Suppressor macrophage (primary cell): ENCODE measurements at regions not wholly inside any gene's neighbourhood (a gene's known extent, or its start where the extent isn't known, plus 50 kb on each side); places are given as distances from the start of the nearest gene placed in this dataset.
A peak's percentile ranks its signal among the peaks of the same experiment; 100 is the strongest.

Experiments used
- DNase-seq, 4 experiments: peaks; one replicate each; pipeline ENCODE4 v3.0.0-alpha.2; 2020 to 2022

DNA sequence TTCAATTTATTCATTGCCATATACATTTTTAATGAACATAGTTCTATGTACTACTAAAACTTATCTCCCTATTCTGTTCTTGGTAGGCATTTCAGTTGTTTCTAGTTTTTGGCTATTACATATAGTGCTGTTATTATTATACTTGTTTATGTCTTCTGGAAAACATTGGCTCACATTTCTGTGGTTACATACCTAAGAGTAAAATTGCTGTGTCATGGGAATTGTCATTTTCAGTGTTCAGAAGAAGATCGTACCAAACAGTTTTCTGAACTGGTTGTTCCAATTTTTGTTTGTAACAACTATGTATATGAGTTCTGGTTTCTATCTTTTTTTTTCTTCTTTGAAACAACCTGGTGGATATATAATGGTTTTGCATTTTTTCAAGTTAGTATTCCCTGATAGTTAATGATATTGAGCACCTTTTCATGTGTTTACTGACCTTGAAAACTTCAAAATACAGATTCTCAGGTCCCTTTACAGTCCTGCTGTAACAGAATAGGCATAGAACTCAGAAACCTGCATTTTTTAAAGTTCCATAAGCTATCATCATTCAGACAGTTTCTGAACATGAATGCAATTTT, 230.7 kb downstream of the JRKL start:
- DNase-seq: no peak

DNA sequence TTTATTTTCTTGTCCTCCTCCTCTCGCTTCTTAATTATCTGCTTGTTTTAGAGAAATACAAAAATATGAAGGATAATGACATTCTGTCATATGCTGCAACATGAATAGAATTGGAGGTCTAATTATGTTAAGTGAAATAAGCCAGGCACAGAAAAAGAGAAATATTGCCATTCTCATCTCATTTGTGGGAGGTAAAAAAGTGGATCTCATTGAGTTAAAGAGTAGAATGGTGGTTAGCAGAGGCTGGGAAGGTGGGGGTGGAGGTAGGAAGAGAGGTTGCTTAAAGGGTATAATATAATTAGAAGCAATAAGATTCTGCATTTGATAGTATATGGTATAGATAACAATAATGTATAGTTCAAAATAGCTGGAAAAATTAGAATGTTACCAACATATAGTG, 231.3 kb downstream of the JRKL start:
- no peak for DNase-seq

- DNase-seq: peak in 1 of 4 experiments; percentile 6
Measured at GRCh38 chr11:96622026-96622634, 232.3 kb downstream of the JRKL start.

- no peak for DNase-seq
Measured at GRCh38 chr11:96624126-96624525, 234.3 kb downstream of the JRKL start.

DNA sequence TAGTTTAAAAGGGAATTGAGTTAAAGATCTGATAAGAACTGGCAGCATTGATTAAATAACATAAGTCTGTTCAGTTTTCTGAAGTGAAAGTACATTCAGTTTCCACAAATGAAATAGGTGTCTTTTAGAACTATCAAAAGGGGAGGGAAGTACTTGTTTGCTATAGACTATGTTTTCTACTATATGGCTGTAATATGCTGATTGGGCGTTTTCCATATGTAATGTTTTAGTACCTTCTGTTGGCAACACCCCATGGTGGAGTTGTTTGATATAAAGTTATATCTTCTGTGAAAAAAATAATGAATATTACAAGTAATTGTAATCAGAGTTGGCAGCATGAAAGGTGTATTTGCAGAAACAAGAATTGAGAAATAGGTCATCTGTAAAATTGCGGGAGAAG, 237.6 kb downstream of the JRKL start:
- DNase-seq: no peak

DNA sequence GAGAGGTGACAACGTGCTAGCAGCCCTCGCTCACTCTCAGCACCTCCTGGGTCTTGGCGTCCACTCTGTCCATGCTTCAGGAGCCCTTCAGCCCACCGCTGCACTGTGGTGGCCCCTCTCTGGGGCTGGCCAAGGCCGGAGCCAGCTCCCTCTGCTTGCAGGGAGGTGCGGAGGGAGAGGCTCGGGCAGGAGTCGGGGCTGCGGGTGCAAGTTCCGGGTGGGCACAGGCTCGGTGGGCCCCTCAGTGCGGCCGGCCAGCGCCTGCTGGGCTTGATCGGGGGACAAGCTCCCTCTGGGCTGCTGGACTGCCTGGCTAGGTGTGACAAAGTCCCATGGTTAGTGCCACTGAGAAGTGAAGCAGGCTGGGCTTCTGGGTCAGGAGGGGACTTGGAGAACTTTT, 245.8 kb downstream of the JRKL start:
- no peak for DNase-seq

DNA sequence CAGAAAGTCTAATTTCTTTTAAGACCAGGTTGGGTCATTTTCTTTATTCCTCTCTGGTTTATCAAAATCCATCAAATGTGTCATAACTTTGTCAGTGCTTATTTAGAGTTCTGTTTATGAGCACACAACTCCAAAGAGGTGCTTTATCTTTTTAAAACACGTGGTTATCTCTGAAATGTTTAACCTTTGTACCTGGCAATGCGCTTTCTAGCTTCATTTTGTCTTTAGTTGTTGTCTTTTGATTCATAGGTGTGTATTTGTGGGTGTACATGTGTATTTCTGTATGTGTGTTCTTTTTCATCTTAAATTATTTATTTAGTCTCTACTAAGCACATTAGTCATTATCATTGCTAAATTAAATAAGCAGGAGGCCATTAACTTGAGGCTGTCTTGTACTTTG, 251.4 kb downstream of the JRKL start:
- no peak for DNase-seq

DNA sequence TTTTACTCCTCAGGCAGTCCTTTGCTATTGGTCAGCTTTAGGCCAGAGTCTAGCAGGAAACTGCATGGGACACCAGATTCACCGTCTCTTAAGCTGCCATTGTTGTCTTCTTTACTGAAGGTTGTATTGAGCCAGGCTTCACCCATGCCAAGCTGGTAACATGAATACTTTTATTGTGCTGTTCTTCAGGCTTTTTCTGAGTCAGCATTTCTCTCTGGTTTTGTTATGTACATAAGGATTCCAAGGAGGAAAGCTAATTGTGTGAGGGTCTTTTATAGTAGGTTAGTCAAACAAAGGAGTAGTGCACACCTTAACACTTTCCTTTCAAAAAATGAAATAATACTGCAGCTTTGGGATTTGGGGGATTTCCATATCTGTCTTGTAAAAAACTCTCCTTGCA, 252.8 kb downstream of the JRKL start:
- DNase-seq: no peak

DNA sequence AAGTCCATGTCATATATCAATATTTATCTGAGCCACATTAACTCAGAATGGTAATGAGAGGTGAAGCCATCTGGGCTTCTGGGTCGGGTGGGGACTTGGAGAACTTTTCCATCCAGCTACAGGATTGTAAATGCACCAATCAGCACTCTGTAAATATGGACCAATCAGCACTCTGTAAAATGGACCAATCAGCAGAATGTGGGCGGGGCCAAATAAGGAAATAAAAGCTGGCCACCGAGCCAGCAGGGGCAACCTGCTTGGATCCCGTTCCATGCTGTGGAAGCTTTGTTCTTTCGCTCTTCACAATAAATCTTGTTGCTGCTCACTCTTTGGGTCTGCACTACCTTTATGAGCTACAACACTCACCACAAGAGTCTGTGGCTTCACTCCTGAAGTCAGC, 253.4 kb downstream of the JRKL start:
- no peak for DNase-seq

DNA sequence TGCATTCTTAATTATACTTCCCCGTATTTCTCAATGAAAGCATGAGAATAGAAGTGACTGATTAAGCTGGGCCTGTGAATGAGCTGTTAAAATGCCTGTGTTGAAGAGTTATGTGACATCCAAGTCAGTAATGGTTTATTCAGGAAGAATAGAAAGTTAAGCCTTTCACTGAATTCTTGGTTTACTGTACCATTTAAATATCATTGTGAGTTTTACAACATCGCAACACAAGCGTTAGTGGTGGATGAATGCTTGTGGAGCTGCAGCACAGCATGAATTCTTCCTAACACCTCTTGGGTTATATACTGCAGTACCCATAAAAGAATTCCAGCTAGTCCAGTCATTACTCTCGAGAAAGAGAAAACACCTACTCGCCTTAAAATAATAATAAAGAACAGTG, 257.8 kb downstream of the JRKL start:
- no peak for DNase-seq

DNA sequence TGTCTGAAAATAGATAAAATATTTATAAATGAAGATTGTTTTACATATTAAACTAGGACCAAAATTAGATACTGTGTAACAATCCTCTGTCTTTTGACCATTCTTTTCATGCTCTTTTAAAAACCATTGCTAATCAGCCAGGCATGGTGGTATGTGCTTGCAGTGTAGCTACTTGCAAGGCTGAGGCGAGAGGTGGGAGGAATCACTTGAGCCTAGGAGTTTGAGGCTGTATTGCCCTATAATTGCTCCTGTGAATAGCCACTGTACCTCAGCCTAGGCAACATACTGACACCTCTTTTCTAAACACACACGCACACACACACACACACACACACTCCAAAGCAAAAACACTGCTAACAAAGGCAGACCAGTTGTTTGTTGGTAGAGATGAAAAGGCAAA, 259.2 kb downstream of the JRKL start:
- no peak for DNase-seq

DNA sequence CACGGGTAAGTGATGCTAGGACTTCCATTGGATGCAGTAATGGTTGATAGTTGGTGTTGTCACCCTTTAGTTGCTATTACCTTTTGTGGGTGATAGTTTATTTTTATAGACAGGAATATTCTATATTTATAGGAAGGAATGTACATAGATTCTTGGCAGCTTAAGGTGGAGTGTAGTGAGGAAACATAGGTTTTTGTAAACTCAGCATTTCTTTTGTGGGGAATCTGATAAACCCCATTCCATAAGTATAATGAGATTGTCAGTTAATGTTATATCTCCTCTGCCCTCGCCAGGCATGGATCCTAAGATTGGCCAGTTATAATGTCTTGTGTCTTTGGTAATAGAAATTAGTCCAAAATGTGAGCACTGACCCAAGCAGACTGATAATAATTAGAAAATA, 262.7 kb downstream of the JRKL start:
- no peak for DNase-seq

- no peak for DNase-seq
Measured at GRCh38 chr11:96655474-96655873, 265.7 kb downstream of the JRKL start.

DNA sequence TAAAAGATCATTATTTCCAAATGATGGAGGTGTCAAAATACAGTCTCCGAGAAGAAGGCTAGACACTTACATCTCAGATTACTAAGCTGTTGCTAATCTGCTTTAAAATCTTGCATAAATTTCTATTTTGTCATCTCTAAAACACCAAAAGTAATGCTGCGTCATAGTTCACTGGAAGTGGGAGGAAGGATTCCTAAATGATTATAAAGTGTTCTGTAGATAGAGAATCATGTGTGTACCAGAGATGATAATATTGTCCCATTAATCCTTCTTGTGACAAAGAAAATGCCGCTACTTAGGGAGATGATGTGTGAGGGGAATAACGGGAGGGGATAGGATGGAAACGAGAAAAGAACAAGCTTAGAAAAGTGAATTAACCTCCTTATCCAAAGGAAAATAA, 268.6 kb downstream of the JRKL start:
- DNase-seq: no peak

- no peak for DNase-seq
Measured at GRCh38 chr11:96664110-96664509, 274.3 kb downstream of the JRKL start.

GRCh38 chr11:96680211-96681018, 290.6 kb downstream of the JRKL start:
- DNase-seq: no peak

DNA sequence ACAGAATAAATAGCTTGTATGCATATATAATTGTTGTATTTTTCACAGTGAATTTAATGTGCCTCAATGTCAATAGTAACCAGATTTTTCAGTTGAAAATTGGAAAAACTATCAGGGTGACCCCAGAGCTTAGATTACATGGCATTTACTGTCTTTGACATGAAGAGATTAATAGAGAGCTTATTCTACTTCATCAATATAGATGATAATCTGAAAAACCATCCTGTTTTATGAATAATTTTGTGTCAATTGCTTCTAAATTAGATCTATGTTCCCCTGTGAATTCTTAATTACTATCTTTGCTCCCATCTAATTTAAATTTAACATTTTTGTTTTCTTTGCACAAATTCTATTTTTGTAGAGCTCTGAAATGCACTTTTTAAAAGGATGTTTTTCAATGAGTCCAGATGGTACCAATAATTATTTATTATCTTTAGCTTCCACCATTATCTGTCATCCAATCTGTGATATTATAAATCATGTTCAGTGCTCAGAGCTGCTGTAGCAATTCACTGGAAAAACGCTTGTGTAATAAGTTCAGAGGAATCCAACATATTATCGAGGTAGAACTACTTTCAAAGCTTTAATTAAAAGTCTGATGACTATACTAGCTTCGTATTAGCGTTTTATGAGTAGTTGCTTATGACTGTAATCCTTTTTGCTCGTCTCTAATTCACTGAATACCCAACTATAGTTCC, 291.4 kb downstream of the JRKL start:
- DNase-seq: no peak

- no peak for DNase-seq
Measured at GRCh38 chr11:96694338-96694737, 304.5 kb downstream of the JRKL start.

- DNase-seq: no peak
Measured at GRCh38 chr11:96696731-96697130, 306.9 kb downstream of the JRKL start.

GRCh38 chr11:96697466-96697865, 307.7 kb downstream of the JRKL start:
- DNase-seq: no peak

GRCh38 chr11:96704847-96705246, 315.0 kb downstream of the JRKL start:
- no peak for DNase-seq

- no peak for DNase-seq
Measured at GRCh38 chr11:96706761-96707160, 316.9 kb downstream of the JRKL start.

- no peak for DNase-seq
Measured at GRCh38 chr11:96707273-96707672, 317.5 kb downstream of the JRKL start.
